MG63 (cell line): ENCODE measurements at regions not wholly inside any gene's neighbourhood (a gene's known extent, or its start where the extent isn't known, plus 50 kb on each side); places are given as distances from the start of the nearest gene placed in this dataset.

Source experiments
- DNase-seq: peaks from one replicate; pipeline ENCODE4 v3.0.0-alpha.2; 2020
- H3K27me3 ChIP-seq: fragments of 250-450 bp; sonication (Bioruptor Pico); 2 replicates; pipeline ENCODE4 v1.5.1; 2020; ENCODE audit warnings: mild to moderate bottlenecking, moderate library complexity
- H3K36me3 ChIP-seq: fragments of 250-450 bp; sonication (Bioruptor Pico); 2 replicates; pipeline ENCODE4 v1.5.1; 2020; ENCODE audit warnings: mild to moderate bottlenecking, moderate library complexity
- H3K4me3 ChIP-seq: fragments of 250-450 bp; sonication (Bioruptor Pico); 2 replicates; pipeline ENCODE4 v1.5.1; 2020; ENCODE audit warnings: mild to moderate bottlenecking, moderate library complexity
- H3K9me3 ChIP-seq: fragments of 250-450 bp; sonication (Bioruptor Pico); 2 replicates; pipeline ENCODE4 v1.5.1; 2020; ENCODE audit warnings: mild to moderate bottlenecking, moderate library complexity

- no peak for DNase-seq
- no peak overlapping the region for H3K4me3 ChIP-seq
- H3K36me3 ChIP-seq, result no peaks in the 10 kb centered on the region
Observed at GRCh38 chr15:35151782-35152181, 66.7 kb upstream of the NANOGP8 start.

GRCh38 chr15:35151381-35151780, 66.3 kb upstream of the NANOGP8 start:
- H3K27me3 ChIP-seq, result no peaks in the 10 kb centered on the region
- no peaks in the 10 kb centered on the region for H3K36me3 ChIP-seq
- H3K9me3 ChIP-seq, result no peaks in the 10 kb centered on the region
- no peak for DNase-seq
- H3K4me3 ChIP-seq, result no peak overlapping the region

More at GRCh38 chr15:35151782-35152181, 66.7 kb upstream of the NANOGP8 start:
- H3K27me3 ChIP-seq, result no peaks in the 10 kb centered on the region
- H3K9me3 ChIP-seq, result no peaks in the 10 kb centered on the region

- Histone ChIP-seq H3K4me3 (no peak overlapping the region), H3K36me3 (no peaks in the 10 kb centered on the region), H3K27me3 (no peaks in the 10 kb centered on the region), H3K9me3 (no peaks in the 10 kb centered on the region)
- DNase-seq, result no peak
Observed at GRCh38 chr15:35150361-35150760, 65.3 kb upstream of the NANOGP8 start.

GRCh38 chr15:35145336-35145735, 60.2 kb upstream of the NANOGP8 start:
- Histone ChIP-seq H3K27me3 (no peaks in the 10 kb centered on the region), H3K9me3 (no peaks in the 10 kb centered on the region), H3K4me3 (no peak overlapping the region), H3K36me3 (no peaks in the 10 kb centered on the region)
- no peak for DNase-seq

- no peaks in the 10 kb centered on the region for H3K36me3 ChIP-seq
- H3K9me3 ChIP-seq, result no peaks in the 10 kb centered on the region
- H3K27me3 ChIP-seq, result no peaks in the 10 kb centered on the region
- H3K4me3 ChIP-seq, result no peak overlapping the region
- DNase-seq, result no peak
Observed at GRCh38 chr15:35142578-35142977, 57.5 kb upstream of the NANOGP8 start.

- Histone ChIP-seq H3K9me3 (no peaks in the 10 kb centered on the region), H3K4me3 (no peak overlapping the region), H3K36me3 (no peaks in the 10 kb centered on the region), H3K27me3 (no peaks in the 10 kb centered on the region)
- DNase-seq, result no peak
Observed at GRCh38 chr15:35141743-35142471, 56.8 kb upstream of the NANOGP8 start.

- DNase-seq, result no peak
- no peak overlapping the region for H3K4me3 ChIP-seq
- H3K27me3 ChIP-seq, result no peaks in the 10 kb centered on the region
- H3K9me3 ChIP-seq, result no peaks in the 10 kb centered on the region
- no peaks in the 10 kb centered on the region for H3K36me3 ChIP-seq
Observed at GRCh38 chr15:35139822-35140221, 54.7 kb upstream of the NANOGP8 start.

- H3K27me3 ChIP-seq, result no peaks in the 10 kb centered on the region
- no peak for DNase-seq
- H3K4me3 ChIP-seq, result no peak overlapping the region
- no peaks in the 10 kb centered on the region for H3K36me3 ChIP-seq
- H3K9me3 ChIP-seq, result no peaks in the 10 kb centered on the region
Observed at GRCh38 chr15:35137190-35137574, 52.1 kb upstream of the NANOGP8 start.

- no peak overlapping the region for H3K4me3 ChIP-seq
- H3K36me3 ChIP-seq, result no peaks in the 10 kb centered on the region
- DNase-seq, result no peak
- no peaks in the 10 kb centered on the region for H3K9me3 ChIP-seq
- no peaks in the 10 kb centered on the region for H3K27me3 ChIP-seq
Observed at GRCh38 chr15:35136321-35137189, 51.5 kb upstream of the NANOGP8 start.
